Ovary (tissue), 3 donors: ENCODE measurements at regions not wholly inside any gene's neighbourhood (a gene's known extent, or its start where the extent isn't known, plus 50 kb on each side); places are given as distances from the start of the nearest gene placed in this dataset.

Experiments used
- CTCF ChIP-seq, 3 donors: fragments of 450-650 bp in 2 of 3; fragments of 200-600 bp in 1 of 3; IDR thresholded peaks; one replicate each; pipeline versions ENCODE4 v1.5.1 to v1.8.0; 2016 to 2022; ENCODE audit warnings: antibody characterized with exemption in 3 of 3, mild to moderate bottlenecking in 1 of 3
- POLR2A ChIP-seq: fragments of 450-650 bp; IDR thresholded peaks from one replicate; pipeline ENCODE4 v1.6.1; 2017; ENCODE audit warnings: antibody characterized with exemption, mild to moderate bottlenecking, moderate library complexity
- donor health status: DM: no; HTN: no; CAD: no.

- TF ChIP-seq CTCF (IDR thresholded peaks at IDR 0.05), result no peak
- no peak for TF ChIP-seq POLR2A
Observed at GRCh38 chr2:142200062-142200461, 69.2 kb upstream of the LRP1B start.
